ENCODE measurements at regions not wholly inside any gene's neighbourhood (a gene's known extent, or its start where the extent isn't known, plus 50 kb on each side); places are given as distances from the start of the nearest gene placed in this dataset.

- TF ChIP-seq, protein P1, sequence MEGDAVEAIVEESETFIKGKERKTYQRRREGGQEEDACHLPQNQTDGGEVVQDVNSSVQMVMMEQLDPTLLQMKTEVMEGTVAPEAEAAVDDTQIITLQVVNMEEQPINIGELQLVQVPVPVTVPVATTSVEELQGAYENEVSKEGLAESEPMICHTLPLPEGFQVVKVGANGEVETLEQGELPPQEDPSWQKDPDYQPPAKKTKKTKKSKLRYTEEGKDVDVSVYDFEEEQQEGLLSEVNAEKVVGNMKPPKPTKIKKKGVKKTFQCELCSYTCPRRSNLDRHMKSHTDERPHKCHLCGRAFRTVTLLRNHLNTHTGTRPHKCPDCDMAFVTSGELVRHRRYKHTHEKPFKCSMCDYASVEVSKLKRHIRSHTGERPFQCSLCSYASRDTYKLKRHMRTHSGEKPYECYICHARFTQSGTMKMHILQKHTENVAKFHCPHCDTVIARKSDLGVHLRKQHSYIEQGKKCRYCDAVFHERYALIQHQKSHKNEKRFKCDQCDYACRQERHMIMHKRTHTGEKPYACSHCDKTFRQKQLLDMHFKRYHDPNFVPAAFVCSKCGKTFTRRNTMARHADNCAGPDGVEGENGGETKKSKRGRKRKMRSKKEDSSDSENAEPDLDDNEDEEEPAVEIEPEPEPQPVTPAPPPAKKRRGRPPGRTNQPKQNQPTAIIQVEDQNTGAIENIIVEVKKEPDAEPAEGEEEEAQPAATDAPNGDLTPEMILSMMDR (conservative IDR thresholded peaks at IDR 0.05; ENCODE audit: low read depth, low read length): no peak
- no peak for DNase-seq (ENCODE audit: low read depth)
- no peak overlapping the region for H3K4me3 ChIP-seq (ENCODE audit: low read depth, low read length)
Observed at GRCh38 chr11:92659793-92660192, 309.7 kb upstream of the MTNR1B start.

DNA sequence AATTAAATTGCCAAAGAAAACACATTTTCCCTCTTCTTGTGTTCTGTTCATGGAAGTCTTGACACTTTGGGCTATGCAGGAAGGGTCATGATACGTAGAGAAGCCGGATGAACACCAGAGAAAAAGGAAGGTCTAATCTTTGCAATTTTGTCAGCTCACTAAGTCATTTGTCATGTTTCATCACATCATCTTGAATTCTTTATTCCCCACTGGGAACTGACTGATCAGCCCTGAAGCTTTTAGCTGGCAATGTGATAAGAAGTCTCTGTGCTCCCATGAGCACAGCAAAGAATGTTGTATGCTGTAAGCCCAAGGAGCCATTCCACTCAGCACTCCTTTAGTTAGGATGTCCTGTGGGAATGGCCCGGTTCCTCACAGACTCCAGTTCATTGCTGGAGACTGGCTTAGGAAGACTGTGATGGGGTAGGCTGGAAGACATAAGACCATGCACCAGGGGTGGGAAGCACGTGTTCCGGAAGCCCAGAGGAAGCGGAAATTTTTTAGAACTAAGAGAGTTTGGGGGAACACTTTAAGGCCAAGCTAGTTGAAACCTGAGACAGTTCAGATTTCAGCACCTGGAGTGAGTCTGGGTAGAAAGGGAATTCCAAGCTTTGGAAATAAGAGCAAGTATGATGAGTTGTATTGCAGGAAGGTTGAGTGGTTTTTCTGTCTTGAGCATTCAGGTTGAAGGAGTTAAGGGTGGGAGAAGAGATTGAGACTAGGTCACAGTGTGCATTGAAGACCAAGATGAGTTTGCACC is 306.7 kb upstream of the MTNR1B start:
- TF ChIP-seq, protein P1 (conservative IDR thresholded peaks at IDR 0.05; ENCODE audit: low read depth, low read length): no peak
- H3K4me3 ChIP-seq (ENCODE audit: low read depth, low read length): no peak overlapping the region
- DNase-seq (ENCODE audit: low read depth): no peak

DNA sequence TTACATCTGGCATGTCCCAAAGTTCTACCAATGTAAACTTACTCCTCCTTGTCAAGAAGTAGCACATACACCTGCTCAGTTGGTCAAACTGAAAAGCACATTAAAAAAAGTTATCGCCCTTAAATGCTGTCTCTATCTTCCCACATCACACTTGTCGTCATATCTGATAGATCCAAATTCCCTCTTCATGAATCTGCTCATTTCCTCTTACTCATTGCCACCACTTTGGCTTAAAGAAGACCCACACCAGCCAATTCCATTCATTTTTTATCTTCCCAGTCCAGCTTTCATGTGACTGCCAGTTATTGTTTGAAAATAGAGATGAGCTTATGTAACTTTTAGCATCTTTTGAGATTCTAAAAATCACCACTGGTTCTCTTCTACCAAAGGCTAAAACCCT is 305.9 kb upstream of the MTNR1B start:
- TF ChIP-seq, protein P1 (conservative IDR thresholded peaks at IDR 0.05; ENCODE audit: low read depth, low read length): no peak
- no peak for DNase-seq (ENCODE audit: low read depth)
- no peak overlapping the region for H3K4me3 ChIP-seq (ENCODE audit: low read depth, low read length)

- no peak for DNase-seq (ENCODE audit: low read depth)
Observed at GRCh38 chr11:92667486-92668152, 301.8 kb upstream of the MTNR1B start.

DNA sequence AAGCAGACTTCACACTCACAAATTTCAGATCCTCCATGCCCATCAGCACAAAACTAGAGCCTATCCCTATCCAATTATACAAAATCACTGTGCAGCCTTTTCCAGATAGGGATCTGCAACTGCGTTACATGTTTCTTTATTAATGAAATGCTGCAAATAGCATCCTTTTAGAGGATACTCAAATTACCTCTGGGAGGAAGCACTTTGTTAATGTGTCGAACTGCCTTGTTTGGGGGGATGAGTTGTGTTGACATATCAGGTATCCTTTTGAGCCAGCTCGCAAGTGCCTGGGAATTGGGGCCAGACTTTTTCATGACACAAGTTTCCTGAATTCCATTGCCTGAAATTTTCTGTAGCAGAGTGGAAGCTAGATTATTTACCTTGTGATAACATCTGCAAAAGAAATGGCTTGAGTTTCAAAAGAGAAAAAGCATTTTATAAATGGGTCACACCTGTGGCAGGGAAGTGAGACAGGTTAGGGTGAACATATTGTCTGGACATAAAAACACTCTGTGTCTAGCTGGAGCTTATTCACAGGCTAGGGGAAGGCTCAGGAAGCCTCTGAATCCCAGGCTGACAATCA is 299.1 kb upstream of the MTNR1B start:
- no peak for DNase-seq (ENCODE audit: low read depth)
- TF ChIP-seq, protein P1 (conservative IDR thresholded peaks at IDR 0.05; ENCODE audit: low read depth, low read length): no peak
- no peak overlapping the region for H3K4me3 ChIP-seq (ENCODE audit: low read depth, low read length)

More at GRCh38 chr11:92667486-92668152, 301.8 kb upstream of the MTNR1B start:
- H3K4me3 ChIP-seq (ENCODE audit: low read depth, low read length): no peak overlapping the region
- TF ChIP-seq, protein P1 (conservative IDR thresholded peaks at IDR 0.05; ENCODE audit: low read depth, low read length): no peak

GRCh38 chr11:92671081-92671480 is 298.4 kb upstream of the MTNR1B start:
- TF ChIP-seq, protein P1 (conservative IDR thresholded peaks at IDR 0.05; ENCODE audit: low read depth, low read length): no peak
- H3K4me3 ChIP-seq (ENCODE audit: low read depth, low read length): no peak overlapping the region
- DNase-seq (ENCODE audit: low read depth): no peak

Measured in choroid plexus epithelial cell (primary cell).